Stimulated activated CD4-positive, alpha-beta T cell treated with anti-CD3 and anti-CD28 coated beads, Interleukin-1b, Interleukin-23, amount 100 ng/mL, for 1 hour (primary cell): ENCODE measurements at regions not wholly inside any gene's neighbourhood (a gene's known extent, or its start where the extent isn't known, plus 50 kb on each side); places are given as distances from the start of the nearest gene placed in this dataset.

ENCODE experiments used
- DNase-seq, 2 donors: peaks; one replicate each; pipeline ENCODE4 v3.0.0-alpha.2; 2020; ENCODE audit warnings: low read depth in 2 of 2

- DNase-seq: no peak
Measured at GRCh38 chr22:27198518-27199035, 541.2 kb downstream of the MIAT start.

GRCh38 chr22:27199354-27199753 lies 542.0 kb downstream of the MIAT start:
- DNase-seq: no peak

- DNase-seq: no peak
Measured at GRCh38 chr22:27201276-27201675, 543.9 kb downstream of the MIAT start.

- no peak for DNase-seq
Measured at GRCh38 chr22:27201741-27202140, 544.4 kb downstream of the MIAT start.

GRCh38 chr22:27203276-27203660 lies 545.9 kb downstream of the MIAT start:
- DNase-seq: no peak

GRCh38 chr22:27204280-27204679 lies 546.9 kb downstream of the MIAT start:
- DNase-seq: no peak

GRCh38 chr22:27204817-27205216 lies 547.4 kb downstream of the MIAT start:
- no peak for DNase-seq

- DNase-seq: no peak
Measured at GRCh38 chr22:27205492-27206373, 548.3 kb downstream of the MIAT start.

- DNase-seq: no peak
Measured at GRCh38 chr22:27206374-27207133, 549.2 kb downstream of the MIAT start.

GRCh38 chr22:27207266-27207665 lies 549.9 kb downstream of the MIAT start:
- no peak for DNase-seq

- no peak for DNase-seq
Measured at GRCh38 chr22:27207907-27208306, 550.5 kb downstream of the MIAT start.

- no peak for DNase-seq
Measured at GRCh38 chr22:27210111-27210730, 552.8 kb downstream of the MIAT start.

GRCh38 chr22:27212102-27212501 lies 554.7 kb downstream of the MIAT start:
- DNase-seq: no peak

- DNase-seq: no peak
Measured at GRCh38 chr22:27212617-27213177, 555.3 kb downstream of the MIAT start.

- no peak for DNase-seq
Measured at GRCh38 chr22:27213294-27213693, 555.9 kb downstream of the MIAT start.

- DNase-seq: no peak
Measured at GRCh38 chr22:27213766-27214581, 556.6 kb downstream of the MIAT start.

GRCh38 chr22:27214691-27215090 lies 557.3 kb downstream of the MIAT start:
- DNase-seq: no peak

- no peak for DNase-seq
Measured at GRCh38 chr22:27215871-27216270, 558.5 kb downstream of the MIAT start.

- DNase-seq: no peak
Measured at GRCh38 chr22:27216444-27216843, 559.1 kb downstream of the MIAT start.

GRCh38 chr22:27217154-27217553 lies 559.8 kb downstream of the MIAT start:
- DNase-seq: no peak
